Peyer's patch (tissue), 4 donors: ENCODE measurements at regions not wholly inside any gene's neighbourhood (a gene's known extent, or its start where the extent isn't known, plus 50 kb on each side); places are given as distances from the start of the nearest gene placed in this dataset.

Experiments
- POLR2A ChIP-seq, 2 donors: fragments of 450-650 bp; IDR thresholded peaks; one replicate each; pipeline ENCODE4 v1.5.1; 2017; ENCODE audit warnings: antibody characterized with exemption in 2 of 2, mild to moderate bottlenecking in 2 of 2, moderate library complexity in 2 of 2
- TF ChIP-seq, protein P1 (sequence below), 6 experiments: fragments of 450-650 bp in 4 of 6; fragments of 200-600 bp in 2 of 6; sonication (generic) in 1 of 6; IDR thresholded peaks; one replicate each; pipeline ENCODE4 v1.5.1; 2017 to 2019; ENCODE audit warnings: antibody characterized with exemption in 6 of 6, mild to moderate bottlenecking in 3 of 6, moderate library complexity in 1 of 6

DNA sequence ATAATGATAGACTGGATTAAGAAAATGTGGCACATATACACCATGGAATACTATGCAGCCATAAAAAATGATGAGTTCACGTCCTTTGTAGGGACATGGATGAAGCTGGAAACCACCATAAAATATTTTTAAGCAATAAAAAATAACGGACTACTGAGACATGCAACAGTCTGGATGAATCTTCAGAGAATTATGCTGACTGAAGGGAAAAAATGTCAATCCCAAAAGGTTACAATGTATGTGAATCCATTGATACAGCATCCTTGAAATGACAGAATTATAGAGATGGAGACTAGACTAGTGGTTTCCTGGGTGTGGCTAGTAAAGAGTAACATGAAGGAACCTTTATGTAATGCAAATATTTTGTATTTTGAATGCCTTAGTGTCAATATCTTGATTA lies 1808.6 kb upstream of the NUDT12 start:
- TF ChIP-seq, protein P1, sequence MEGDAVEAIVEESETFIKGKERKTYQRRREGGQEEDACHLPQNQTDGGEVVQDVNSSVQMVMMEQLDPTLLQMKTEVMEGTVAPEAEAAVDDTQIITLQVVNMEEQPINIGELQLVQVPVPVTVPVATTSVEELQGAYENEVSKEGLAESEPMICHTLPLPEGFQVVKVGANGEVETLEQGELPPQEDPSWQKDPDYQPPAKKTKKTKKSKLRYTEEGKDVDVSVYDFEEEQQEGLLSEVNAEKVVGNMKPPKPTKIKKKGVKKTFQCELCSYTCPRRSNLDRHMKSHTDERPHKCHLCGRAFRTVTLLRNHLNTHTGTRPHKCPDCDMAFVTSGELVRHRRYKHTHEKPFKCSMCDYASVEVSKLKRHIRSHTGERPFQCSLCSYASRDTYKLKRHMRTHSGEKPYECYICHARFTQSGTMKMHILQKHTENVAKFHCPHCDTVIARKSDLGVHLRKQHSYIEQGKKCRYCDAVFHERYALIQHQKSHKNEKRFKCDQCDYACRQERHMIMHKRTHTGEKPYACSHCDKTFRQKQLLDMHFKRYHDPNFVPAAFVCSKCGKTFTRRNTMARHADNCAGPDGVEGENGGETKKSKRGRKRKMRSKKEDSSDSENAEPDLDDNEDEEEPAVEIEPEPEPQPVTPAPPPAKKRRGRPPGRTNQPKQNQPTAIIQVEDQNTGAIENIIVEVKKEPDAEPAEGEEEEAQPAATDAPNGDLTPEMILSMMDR (IDR thresholded peaks at IDR 0.05) = no peak
- no peak for TF ChIP-seq POLR2A (IDR thresholded peaks at IDR 0.05)
